Kidney glomerular epithelial cell (primary cell): ENCODE measurements at regions not wholly inside any gene's neighbourhood (a gene's known extent, or its start where the extent isn't known, plus 50 kb on each side); places are given as distances from the start of the nearest gene placed in this dataset.
"Not testable (repeated sequence)": the region's sequence is repeated elsewhere in the genome, so short reads cannot be mapped to it uniquely, and the experiment has no call there.

Experiments used
- DNase-seq: peaks from one replicate; lab custom pipeline; 2025; lab: John Stamatoyannopoulos, UW

- DNase-seq, result no peak
Observed at GRCh38 chr3:30521156-30521715, 85.2 kb upstream of the TGFBR2 start.

GRCh38 chr3:30522476-30522875 is 83.9 kb upstream of the TGFBR2 start:
- no peak for DNase-seq

- no peak for DNase-seq
Observed at GRCh38 chr3:30523366-30523765, 83.0 kb upstream of the TGFBR2 start.

GRCh38 chr3:30524357-30525040 is 81.9 kb upstream of the TGFBR2 start:
- DNase-seq, result no peak

- no peak for DNase-seq
Observed at GRCh38 chr3:30526031-30526430, 80.4 kb upstream of the TGFBR2 start.

- DNase-seq, result no peak
Observed at GRCh38 chr3:30527186-30527585, 79.2 kb upstream of the TGFBR2 start.

GRCh38 chr3:30527720-30528119 is 78.7 kb upstream of the TGFBR2 start:
- DNase-seq, result no peak

- no peak for DNase-seq
Observed at GRCh38 chr3:30530084-30530483, 76.3 kb upstream of the TGFBR2 start.

GRCh38 chr3:30531017-30531570 is 75.3 kb upstream of the TGFBR2 start:
- DNase-seq, result no peak

- DNase-seq, result no peak
Observed at GRCh38 chr3:30535525-30535924, 70.9 kb upstream of the TGFBR2 start.

- peak; percentile 77 for DNase-seq
Observed at GRCh38 chr3:30538791-30539190, 67.6 kb upstream of the TGFBR2 start.

- no peak for DNase-seq
Observed at GRCh38 chr3:30539206-30539605, 67.2 kb upstream of the TGFBR2 start.

- peak; percentile 25 for DNase-seq
Observed at GRCh38 chr3:30539772-30540171, 66.6 kb upstream of the TGFBR2 start.

- not testable (repeated sequence) for DNase-seq
Observed at GRCh38 chr3:30541156-30541555, 65.2 kb upstream of the TGFBR2 start.

- DNase-seq, result no peak
Observed at GRCh38 chr3:30542897-30543296, 63.5 kb upstream of the TGFBR2 start.

GRCh38 chr3:30544812-30545211 is 61.6 kb upstream of the TGFBR2 start:
- DNase-seq, result peak; percentile 69

- no peak for DNase-seq
Observed at GRCh38 chr3:30546934-30547333, 59.5 kb upstream of the TGFBR2 start.

GRCh38 chr3:30547716-30548115 is 58.7 kb upstream of the TGFBR2 start:
- DNase-seq, result no peak

GRCh38 chr3:30548600-30548999 is 57.8 kb upstream of the TGFBR2 start:
- DNase-seq, result no peak

- DNase-seq, result no peak
Observed at GRCh38 chr3:30549600-30549999, 56.8 kb upstream of the TGFBR2 start.

- no peak for DNase-seq
Observed at GRCh38 chr3:30550246-30550645, 56.2 kb upstream of the TGFBR2 start.

- no peak for DNase-seq
Observed at GRCh38 chr3:30551266-30551665, 55.1 kb upstream of the TGFBR2 start.

GRCh38 chr3:30551927-30552326 is 54.5 kb upstream of the TGFBR2 start:
- DNase-seq, result no peak
